Parathyroid adenoma (tissue), 2 donors: ENCODE measurements at regions not wholly inside any gene's neighbourhood (a gene's known extent, or its start where the extent isn't known, plus 50 kb on each side); places are given as distances from the start of the nearest gene placed in this dataset.

ENCODE experiments used
- H2AFZ ChIP-seq: fragments of 300-600 bp; sonication (generic); one replicate; pipeline ENCODE4 v1.7.0; 2017; ENCODE audit warnings: antibody characterized with exemption, mild to moderate bottlenecking
- H3K27ac ChIP-seq: fragments of 300-600 bp; sonication (generic); one replicate; pipeline ENCODE4 v1.7.0; 2017
- H3K27me3 ChIP-seq: fragments of 300-600 bp; sonication (generic); one replicate; pipeline ENCODE4 v1.7.0; 2017; ENCODE audit warnings: low read length; ENCODE audit not compliant: control insufficient read depth, insufficient read depth
- H3K36me3 ChIP-seq: fragments of 300-600 bp; sonication (generic); one replicate; pipeline ENCODE4 v1.7.0; 2017; ENCODE audit warnings: low read length; ENCODE audit not compliant: control insufficient read depth, insufficient read depth
- H3K4me1 ChIP-seq: fragments of 300-600 bp; sonication (generic); one replicate; pipeline ENCODE4 v1.7.0; 2017; ENCODE audit warnings: control low read depth
- H3K4me2 ChIP-seq: fragments of 300-600 bp; sonication (generic); one replicate; pipeline ENCODE4 v1.7.0; 2017; ENCODE audit warnings: low read length
- H3K4me3 ChIP-seq: fragments of 300-600 bp; sonication (generic); one replicate; pipeline ENCODE4 v1.7.0; 2017; ENCODE audit warnings: low read depth, low read length
- H3K79me2 ChIP-seq: fragments of 300-600 bp; sonication (generic); one replicate; pipeline ENCODE4 v1.7.0; 2017; ENCODE audit warnings: control low read depth
- H3K9ac ChIP-seq: fragments of 300-600 bp; sonication (generic); one replicate; pipeline ENCODE4 v1.7.0; 2017; ENCODE audit warnings: mild to moderate bottlenecking
- H3K9me3 ChIP-seq: fragments of 300-600 bp; sonication (generic); one replicate; pipeline ENCODE4 v1.7.0; 2017; ENCODE audit warnings: low read length; ENCODE audit not compliant: control insufficient read depth
- CTCF ChIP-seq: fragments of 300-600 bp; sonication (generic); IDR thresholded peaks from one replicate; pipeline ENCODE4 v1.7.0; 2017; ENCODE audit warnings: antibody characterized with exemption, mild to moderate bottlenecking
- donor health status: primary hyperparathyroidism.

GRCh38 chr9:31372799-31373587, 1011.5 kb upstream of the ACO1 start:
- H3K9ac ChIP-seq, result no peak overlapping the region
- H3K27me3 ChIP-seq, result no peaks in the 10 kb centered on the region
- no peak overlapping the region for H3K4me2 ChIP-seq
- no peaks in the 10 kb centered on the region for H3K4me1 ChIP-seq
- no peak overlapping the region for H2AFZ ChIP-seq
- H3K36me3 ChIP-seq, result no peaks in the 10 kb centered on the region
- no peak for TF ChIP-seq CTCF
- no peaks in the 10 kb centered on the region for H3K9me3 ChIP-seq
- no peak overlapping the region for H3K4me3 ChIP-seq
- H3K79me2 ChIP-seq, result no peaks in the 10 kb centered on the region
- no peak overlapping the region for H3K27ac ChIP-seq

GRCh38 chr9:31377358-31377757, 1007.1 kb upstream of the ACO1 start:
- Histone ChIP-seq H3K4me1 (no peaks in the 10 kb centered on the region), H3K36me3 (no peaks in the 10 kb centered on the region), H3K4me2 (no peak overlapping the region), H3K79me2 (no peaks in the 10 kb centered on the region), H2AFZ (no peak overlapping the region), H3K9me3 (no peaks in the 10 kb centered on the region), H3K4me3 (no peak overlapping the region), H3K27ac (no peak overlapping the region), H3K27me3 (no peaks in the 10 kb centered on the region), H3K9ac (no peak overlapping the region)
- TF ChIP-seq CTCF, result no peak

DNA sequence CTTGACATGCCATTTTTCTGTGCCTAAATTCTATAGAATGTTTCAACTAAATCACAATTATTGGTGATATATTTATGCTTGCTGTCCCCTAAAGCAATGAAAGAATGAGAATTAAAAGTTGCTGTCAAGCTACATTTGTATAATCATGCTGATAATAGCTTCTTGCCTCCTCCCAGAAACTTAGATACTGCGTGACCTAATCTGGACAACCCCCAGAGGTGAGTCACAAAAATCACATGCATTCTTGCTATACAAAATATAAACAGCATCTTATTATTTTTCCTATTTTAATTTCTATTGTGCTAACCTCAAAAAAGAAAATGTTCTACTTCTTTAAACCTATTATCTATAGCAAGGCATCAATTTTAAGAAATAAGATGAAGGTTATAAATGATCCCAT, 995.8 kb upstream of the ACO1 start:
- no peak overlapping the region for H3K4me2 ChIP-seq
- no peak overlapping the region for H3K4me3 ChIP-seq
- no peak for TF ChIP-seq CTCF
- H3K36me3 ChIP-seq, result no peaks in the 10 kb centered on the region
- no peak overlapping the region for H3K27ac ChIP-seq
- no peak overlapping the region for H2AFZ ChIP-seq
- no peaks in the 10 kb centered on the region for H3K27me3 ChIP-seq
- H3K4me1 ChIP-seq, result no peaks in the 10 kb centered on the region
- H3K9me3 ChIP-seq, result no peaks in the 10 kb centered on the region
- no peak overlapping the region for H3K9ac ChIP-seq
- H3K79me2 ChIP-seq, result no peaks in the 10 kb centered on the region

- no peak overlapping the region for H3K4me2 ChIP-seq
- TF ChIP-seq CTCF, result no peak
- no peaks in the 10 kb centered on the region for H3K4me1 ChIP-seq
- no peak overlapping the region for H3K9ac ChIP-seq
- no peak overlapping the region for H3K4me3 ChIP-seq
- no peaks in the 10 kb centered on the region for H3K79me2 ChIP-seq
- H3K36me3 ChIP-seq, result no peaks in the 10 kb centered on the region
- no peak overlapping the region for H2AFZ ChIP-seq
- no peaks in the 10 kb centered on the region for H3K9me3 ChIP-seq
- H3K27ac ChIP-seq, result no peak overlapping the region
- no peaks in the 10 kb centered on the region for H3K27me3 ChIP-seq
Observed at GRCh38 chr9:31389075-31389474, 995.4 kb upstream of the ACO1 start.

DNA sequence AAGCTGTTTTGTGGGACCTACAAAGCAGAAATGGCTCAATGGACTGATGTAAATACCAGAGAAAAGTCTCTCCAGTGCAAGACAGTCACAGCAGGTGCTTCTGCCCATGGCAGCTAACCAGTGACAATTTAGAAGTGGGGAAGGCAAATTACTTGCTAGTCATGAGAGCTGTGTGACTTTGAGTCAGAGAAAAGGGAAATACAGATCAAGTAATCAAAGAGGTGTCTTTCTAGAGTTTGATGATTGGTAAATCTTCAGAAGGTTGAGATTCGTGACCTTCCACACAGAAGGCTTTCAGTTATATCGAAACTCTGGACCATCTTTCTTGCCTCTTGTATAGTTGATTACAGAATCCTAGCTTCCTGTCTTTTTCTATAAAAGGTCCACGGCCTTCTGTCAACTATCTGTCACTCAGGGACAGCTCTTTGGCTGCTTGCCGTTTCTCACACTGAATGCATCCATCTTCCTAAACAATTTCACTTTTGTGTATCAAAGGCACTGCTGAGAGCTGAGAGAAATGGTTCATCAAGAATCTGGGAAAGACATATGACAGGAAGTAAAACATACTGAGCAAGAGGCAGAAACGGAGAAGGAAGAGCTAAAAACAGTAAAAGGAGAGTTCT, 993.9 kb upstream of the ACO1 start:
- Histone ChIP-seq H3K9ac (no peak overlapping the region), H3K79me2 (no peaks in the 10 kb centered on the region), H3K27me3 (no peaks in the 10 kb centered on the region), H3K4me2 (no peak overlapping the region), H3K4me3 (no peak overlapping the region), H2AFZ (no peak overlapping the region), H3K4me1 (no peaks in the 10 kb centered on the region), H3K9me3 (no peaks in the 10 kb centered on the region), H3K27ac (no peak overlapping the region), H3K36me3 (no peaks in the 10 kb centered on the region)
- no peak for TF ChIP-seq CTCF
